ENCODE measurements at regions not wholly inside any gene's neighbourhood (a gene's known extent, or its start where the extent isn't known, plus 50 kb on each side); places are given as distances from the start of the nearest gene placed in this dataset.

- H4K12ac ChIP-seq (ENCODE audit: low read depth, low read length) = no peak overlapping the region
- no peak overlapping the region for H2AFZ ChIP-seq (ENCODE audit: insufficient read depth, low read length, poor library complexity)
- no peaks in the 10 kb centered on the region for H3K36me3 ChIP-seq (ENCODE audit: control insufficient read depth in 1 of 2, insufficient read depth in 2 of 2, low read length in 2 of 2)
- H3K4ac ChIP-seq (ENCODE audit: low read depth, low read length) = no peak overlapping the region
- no peak overlapping the region for H3K23ac ChIP-seq (ENCODE audit: low read length)
- no peak for DNase-seq
- H3K14ac ChIP-seq (ENCODE audit: low read length) = no peak overlapping the region
- H3K79me1 ChIP-seq (ENCODE audit: low read length) = no peaks in the 10 kb centered on the region
- H3K79me2 ChIP-seq (ENCODE audit: control insufficient read depth, insufficient read depth, low read length, poor library complexity) = no peaks in the 10 kb centered on the region
- H2BK120ac ChIP-seq (ENCODE audit: insufficient read depth, low read length, poor library complexity) = no peak overlapping the region
- no peak overlapping the region for H3K4me3 ChIP-seq (ENCODE audit: low read depth, low read length)
- no peak overlapping the region for H2AK5ac ChIP-seq (ENCODE audit: low read length)
- WGBS (ENCODE audit: extremely low coverage, insufficient coverage, insufficient read length) = no CpG with 5 or more reads among the region's 1 CpG
- H4K91ac ChIP-seq (ENCODE audit: low read depth, low read length) = no peak overlapping the region
- H3K9me3 ChIP-seq (ENCODE audit: insufficient read depth, low read depth, low read length) = no peaks in the 10 kb centered on the region
- H3K27me3 ChIP-seq (ENCODE audit: insufficient read depth, low read length) = no peaks in the 10 kb centered on the region
- H3K27ac ChIP-seq (ENCODE audit: low read depth, low read length) = no peak overlapping the region
- no peak overlapping the region for H2BK5ac ChIP-seq (ENCODE audit: low read depth, low read length, poor library complexity)
- no peak overlapping the region for H3K9ac ChIP-seq (ENCODE audit: low read length)
- H2BK12ac ChIP-seq (ENCODE audit: low read length) = no peak overlapping the region
- H4K8ac ChIP-seq (ENCODE audit: low read depth, low read length) = no peak overlapping the region
- no peaks in the 10 kb centered on the region for H3K4me1 ChIP-seq (ENCODE audit: control insufficient read depth in 1 of 2, insufficient read depth in 2 of 2, low read length in 2 of 2)
- no peak overlapping the region for H3K18ac ChIP-seq (ENCODE audit: low read length)
- no peak overlapping the region for H3K4me2 ChIP-seq (ENCODE audit: low read length)
Observed at GRCh38 chr12:24730489-24730896, 218.4 kb downstream of the BCAT1 start.

GRCh38 chr12:24728826-24729225, 220.1 kb downstream of the BCAT1 start:
- Histone ChIP-seq H3K79me2 (ENCODE audit: control insufficient read depth, insufficient read depth, low read length, poor library complexity) (no peaks in the 10 kb centered on the region), H3K4me2 (ENCODE audit: low read length) (no peak overlapping the region)
- no CpG with 5 or more reads among the region's 3 CpGs for WGBS (ENCODE audit: extremely low coverage, insufficient coverage, insufficient read length)

GRCh38 chr12:24728366-24728765, 220.5 kb downstream of the BCAT1 start:
- Histone ChIP-seq H3K9ac (ENCODE audit: low read length) (no peak overlapping the region), H4K91ac (ENCODE audit: low read depth, low read length) (no peak overlapping the region), H3K4me3 (ENCODE audit: low read depth, low read length) (no peak overlapping the region), H2BK5ac (ENCODE audit: low read depth, low read length, poor library complexity) (no peak overlapping the region), H3K27ac (ENCODE audit: low read depth, low read length) (no peak overlapping the region), H3K4me1 (ENCODE audit: control insufficient read depth in 1 of 2, insufficient read depth in 2 of 2, low read length in 2 of 2) (no peaks in the 10 kb centered on the region), H3K79me1 (ENCODE audit: low read length) (no peaks in the 10 kb centered on the region), H3K27me3 (ENCODE audit: insufficient read depth, low read length) (no peaks in the 10 kb centered on the region), H3K79me2 (ENCODE audit: control insufficient read depth, insufficient read depth, low read length, poor library complexity) (no peaks in the 10 kb centered on the region), H2AK5ac (ENCODE audit: low read length) (no peak overlapping the region), H2AFZ (ENCODE audit: insufficient read depth, low read length, poor library complexity) (no peak overlapping the region), H2BK12ac (ENCODE audit: low read length) (no peak overlapping the region), H3K4ac (ENCODE audit: low read depth, low read length) (no peak overlapping the region), H4K8ac (ENCODE audit: low read depth, low read length) (no peak overlapping the region), H3K18ac (ENCODE audit: low read length) (no peak overlapping the region), H3K36me3 (ENCODE audit: control insufficient read depth in 1 of 2, insufficient read depth in 2 of 2, low read length in 2 of 2) (no peaks in the 10 kb centered on the region), H3K23ac (ENCODE audit: low read length) (no peak overlapping the region), H3K9me3 (ENCODE audit: insufficient read depth, low read depth, low read length) (no peaks in the 10 kb centered on the region), H2BK120ac (ENCODE audit: insufficient read depth, low read length, poor library complexity) (no peak overlapping the region), H3K4me2 (ENCODE audit: low read length) (no peak overlapping the region), H4K12ac (ENCODE audit: low read depth, low read length) (no peak overlapping the region), H3K14ac (ENCODE audit: low read length) (no peak overlapping the region)
- peak in 1 of 2 donors; percentile 36 for DNase-seq

More at GRCh38 chr12:24728826-24729225, 220.1 kb downstream of the BCAT1 start:
- H3K27ac ChIP-seq (ENCODE audit: low read depth, low read length) = no peak overlapping the region
- no peaks in the 10 kb centered on the region for H3K36me3 ChIP-seq (ENCODE audit: control insufficient read depth in 1 of 2, insufficient read depth in 2 of 2, low read length in 2 of 2)
- H3K79me1 ChIP-seq (ENCODE audit: low read length) = no peaks in the 10 kb centered on the region
- H3K4ac ChIP-seq (ENCODE audit: low read depth, low read length) = no peak overlapping the region
- DNase-seq = no peak
- H4K12ac ChIP-seq (ENCODE audit: low read depth, low read length) = no peak overlapping the region
- no peak overlapping the region for H2BK120ac ChIP-seq (ENCODE audit: insufficient read depth, low read length, poor library complexity)
- H3K27me3 ChIP-seq (ENCODE audit: insufficient read depth, low read length) = no peaks in the 10 kb centered on the region
- H2AFZ ChIP-seq (ENCODE audit: insufficient read depth, low read length, poor library complexity) = no peak overlapping the region
- H3K9ac ChIP-seq (ENCODE audit: low read length) = no peak overlapping the region
- no peaks in the 10 kb centered on the region for H3K9me3 ChIP-seq (ENCODE audit: insufficient read depth, low read depth, low read length)
- H4K8ac ChIP-seq (ENCODE audit: low read depth, low read length) = no peak overlapping the region
- no peak overlapping the region for H4K91ac ChIP-seq (ENCODE audit: low read depth, low read length)
- no peak overlapping the region for H2AK5ac ChIP-seq (ENCODE audit: low read length)
- no peaks in the 10 kb centered on the region for H3K4me1 ChIP-seq (ENCODE audit: control insufficient read depth in 1 of 2, insufficient read depth in 2 of 2, low read length in 2 of 2)
- H2BK5ac ChIP-seq (ENCODE audit: low read depth, low read length, poor library complexity) = no peak overlapping the region
- H3K18ac ChIP-seq (ENCODE audit: low read length) = no peak overlapping the region
- no peak overlapping the region for H3K4me3 ChIP-seq (ENCODE audit: low read depth, low read length)
- H3K14ac ChIP-seq (ENCODE audit: low read length) = no peak overlapping the region
- no peak overlapping the region for H2BK12ac ChIP-seq (ENCODE audit: low read length)
- H3K23ac ChIP-seq (ENCODE audit: low read length) = no peak overlapping the region

GRCh38 chr12:24725616-24726015, 223.3 kb downstream of the BCAT1 start:
- Histone ChIP-seq H3K4ac (ENCODE audit: low read depth, low read length) (no peak overlapping the region), H3K27me3 (ENCODE audit: insufficient read depth, low read length) (no peaks in the 10 kb centered on the region), H3K36me3 (ENCODE audit: control insufficient read depth in 1 of 2, insufficient read depth in 2 of 2, low read length in 2 of 2) (no peaks in the 10 kb centered on the region), H3K18ac (ENCODE audit: low read length) (no peak overlapping the region), H3K9me3 (ENCODE audit: insufficient read depth, low read depth, low read length) (no peaks in the 10 kb centered on the region), H2BK12ac (ENCODE audit: low read length) (no peak overlapping the region), H4K12ac (ENCODE audit: low read depth, low read length) (no peak overlapping the region), H3K4me3 (ENCODE audit: low read depth, low read length) (no peak overlapping the region), H3K4me2 (ENCODE audit: low read length) (no peak overlapping the region), H3K9ac (ENCODE audit: low read length) (no peak overlapping the region), H3K4me1 (ENCODE audit: control insufficient read depth in 1 of 2, insufficient read depth in 2 of 2, low read length in 2 of 2) (no peaks in the 10 kb centered on the region), H2AK5ac (ENCODE audit: low read length) (no peak overlapping the region), H3K79me2 (ENCODE audit: control insufficient read depth, insufficient read depth, low read length, poor library complexity) (no peaks in the 10 kb centered on the region), H3K27ac (ENCODE audit: low read depth, low read length) (no peak overlapping the region), H4K91ac (ENCODE audit: low read depth, low read length) (no peak overlapping the region), H2AFZ (ENCODE audit: insufficient read depth, low read length, poor library complexity) (no peak overlapping the region), H3K23ac (ENCODE audit: low read length) (no peak overlapping the region), H2BK5ac (ENCODE audit: low read depth, low read length, poor library complexity) (no peak overlapping the region), H2BK120ac (ENCODE audit: insufficient read depth, low read length, poor library complexity) (no peak overlapping the region), H3K14ac (ENCODE audit: low read length) (no peak overlapping the region), H3K79me1 (ENCODE audit: low read length) (no peaks in the 10 kb centered on the region), H4K8ac (ENCODE audit: low read depth, low read length) (no peak overlapping the region)
- no peak for DNase-seq
- no CpG with 5 or more reads among the region's 1 CpG for WGBS (ENCODE audit: extremely low coverage, insufficient coverage, insufficient read length)

Data from trophoblast cell (in vitro differentiated cells and primary cell).